Upper lobe of left lung (tissue), 6 donors: ENCODE measurements at regions not wholly inside any gene's neighbourhood (a gene's known extent, or its start where the extent isn't known, plus 50 kb on each side); places are given as distances from the start of the nearest gene placed in this dataset.

ENCODE experiments used
- ATAC-seq, 2 donors: fragments of 200-7000 bp; cut with Tn5 transposase; one replicate each; pipeline ENCODE4 v1.9.1; 2022; ENCODE audit warnings: mild to moderate bottlenecking in 2 of 2, moderate library complexity in 2 of 2; ENCODE audit not compliant: low FRiP score in 2 of 2
- DNase-seq, 2 donors: peaks; one replicate each; pipeline ENCODE4 v3.0.0-alpha.2; 2019 to 2020
- H3K27ac ChIP-seq, 4 donors: fragments of 200-600 bp; sonication (generic); one replicate each; pipeline ENCODE4 v1.5.1; 2016 to 2019
- H3K27me3 ChIP-seq, 4 donors: fragments of 200-600 bp; sonication (generic); one replicate each; pipeline ENCODE4 v1.5.1; 2017 to 2019
- H3K36me3 ChIP-seq, 4 donors: fragments of 200-600 bp; sonication (generic); one replicate each; pipeline ENCODE4 v1.5.1; 2016 to 2019
- H3K4me1 ChIP-seq, 4 donors: fragments of 200-600 bp; sonication (generic); one replicate each; pipeline ENCODE4 v1.5.1; 2018 to 2019
- H3K4me3 ChIP-seq, 4 donors: fragments of 200-600 bp; sonication (generic); one replicate each; pipeline ENCODE4 v1.5.1; 2017 to 2019; ENCODE audit warnings: mild to moderate bottlenecking in 2 of 4, moderate library complexity in 1 of 4
- H3K9me3 ChIP-seq, 4 donors: fragments of 200-600 bp; sonication (generic); one replicate each; pipeline ENCODE4 v1.5.1; 2018 to 2019
- EP300 ChIP-seq, 4 donors: sonication (generic); formaldehyde crosslinking; IDR thresholded peaks; one replicate each; pipeline ENCODE4 v1.5.1; 2017; ENCODE audit warnings: antibody characterized with exemption in 4 of 4, control low read depth in 2 of 4
- POLR2A ChIP-seq, 4 donors: fragments of 450-650 bp; IDR thresholded peaks; one replicate each; pipeline ENCODE4 v1.5.1; 2016 to 2017; ENCODE audit warnings: antibody characterized with exemption in 4 of 4, mild to moderate bottlenecking in 2 of 4
- POLR2AphosphoS5 ChIP-seq, 2 donors: sonication (generic); formaldehyde crosslinking; IDR thresholded peaks; one replicate each; pipeline ENCODE4 v1.5.1; 2017; ENCODE audit warnings: antibody characterized with exemption in 2 of 2
- WGBS, 2 donors: methylation state at CpG; one replicate each; pipeline ENCODE4 v1.1.5; 2017 to 2018; 5-methylcytosine and 5-hydroxymethylcytosine counted together
- TF ChIP-seq, protein P1 (sequence below), 6 experiments: fragments of 450-650 bp in 4 of 6; fragments of 200-600 bp in 2 of 6; sonication (generic) in 2 of 6; IDR thresholded peaks; one replicate each; pipeline ENCODE4 v1.5.1; 2016 to 2019; ENCODE audit warnings: antibody characterized with exemption in 6 of 6
- donor health status: DM: no; HTN: no; CAD: no; lungs with moderate emphysema.
- donor health status: DM: no; HTN: yes; CAD: no; lungs with severe emphysema.

DNA sequence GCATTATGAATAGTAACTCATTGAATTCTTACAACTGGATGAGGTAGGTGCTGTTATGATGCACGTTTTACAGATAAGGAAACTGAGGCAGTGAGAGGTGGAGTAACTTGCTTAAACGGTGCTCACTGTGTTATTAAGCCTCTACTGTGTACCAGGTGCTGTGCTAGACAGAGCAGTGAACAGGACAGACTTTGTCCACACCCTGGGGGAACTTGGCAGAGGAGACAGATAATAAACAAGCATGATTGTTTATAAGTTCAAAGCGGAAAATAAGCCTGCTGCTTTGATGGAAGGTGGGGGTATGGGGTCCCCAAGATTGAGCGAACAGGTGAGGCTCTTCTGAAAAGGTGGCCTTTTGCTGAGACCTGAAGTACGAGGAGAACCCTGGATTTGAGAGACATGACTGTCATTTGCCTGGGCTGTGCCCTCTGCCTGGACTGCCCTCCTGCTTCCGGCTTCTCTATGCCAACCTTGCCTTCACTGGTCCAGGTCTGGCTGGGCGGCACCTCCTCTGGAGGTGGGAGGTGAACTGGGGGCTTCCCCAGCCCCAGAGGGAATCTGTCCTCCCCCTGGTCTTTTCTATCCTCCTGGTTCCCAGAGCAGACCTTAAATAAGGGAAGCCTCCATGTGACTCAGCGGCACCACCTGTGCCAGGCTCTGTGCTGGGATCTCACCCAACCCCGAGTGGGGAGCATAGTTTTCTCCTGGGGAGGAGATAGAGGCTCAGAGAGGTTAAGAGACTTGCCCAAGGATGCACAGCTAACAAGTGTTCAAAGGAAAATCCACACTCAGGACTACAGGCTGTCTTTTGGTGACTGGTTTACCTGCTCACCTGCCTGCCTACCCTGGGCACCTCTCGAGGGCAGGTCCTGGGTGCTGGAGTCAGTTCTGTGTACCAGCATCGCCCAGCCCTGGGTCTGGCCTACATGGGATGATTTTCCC lies 59.1 kb downstream of the CEBPB start:
- peaks cover 0 to 3% (median 0%) of the 10 kb centered on the region in 4 donors for H3K4me1 ChIP-seq
- ATAC-seq (no peak), DNase-seq (no peak)
- H3K36me3 ChIP-seq: no peaks in the 10 kb centered on the region
- H3K4me3 ChIP-seq: no peak overlapping the region
- TF ChIP-seq EP300 (IDR thresholded peaks at IDR 0.05) (no peak), POLR2AphosphoS5 (IDR thresholded peaks at IDR 0.05) (no peak), POLR2A (IDR thresholded peaks at IDR 0.05) (no peak)
- TF ChIP-seq, protein P1, sequence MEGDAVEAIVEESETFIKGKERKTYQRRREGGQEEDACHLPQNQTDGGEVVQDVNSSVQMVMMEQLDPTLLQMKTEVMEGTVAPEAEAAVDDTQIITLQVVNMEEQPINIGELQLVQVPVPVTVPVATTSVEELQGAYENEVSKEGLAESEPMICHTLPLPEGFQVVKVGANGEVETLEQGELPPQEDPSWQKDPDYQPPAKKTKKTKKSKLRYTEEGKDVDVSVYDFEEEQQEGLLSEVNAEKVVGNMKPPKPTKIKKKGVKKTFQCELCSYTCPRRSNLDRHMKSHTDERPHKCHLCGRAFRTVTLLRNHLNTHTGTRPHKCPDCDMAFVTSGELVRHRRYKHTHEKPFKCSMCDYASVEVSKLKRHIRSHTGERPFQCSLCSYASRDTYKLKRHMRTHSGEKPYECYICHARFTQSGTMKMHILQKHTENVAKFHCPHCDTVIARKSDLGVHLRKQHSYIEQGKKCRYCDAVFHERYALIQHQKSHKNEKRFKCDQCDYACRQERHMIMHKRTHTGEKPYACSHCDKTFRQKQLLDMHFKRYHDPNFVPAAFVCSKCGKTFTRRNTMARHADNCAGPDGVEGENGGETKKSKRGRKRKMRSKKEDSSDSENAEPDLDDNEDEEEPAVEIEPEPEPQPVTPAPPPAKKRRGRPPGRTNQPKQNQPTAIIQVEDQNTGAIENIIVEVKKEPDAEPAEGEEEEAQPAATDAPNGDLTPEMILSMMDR (IDR thresholded peaks at IDR 0.05): no peak
- no peaks in the 10 kb centered on the region for H3K27me3 ChIP-seq
- WGBS, 2 donors: 70 to 80% methylated on average over 8 to 11 of the region's 11 CpGs
- H3K9me3 ChIP-seq: no peaks in the 10 kb centered on the region
- H3K27ac ChIP-seq: no peak overlapping the region

DNA sequence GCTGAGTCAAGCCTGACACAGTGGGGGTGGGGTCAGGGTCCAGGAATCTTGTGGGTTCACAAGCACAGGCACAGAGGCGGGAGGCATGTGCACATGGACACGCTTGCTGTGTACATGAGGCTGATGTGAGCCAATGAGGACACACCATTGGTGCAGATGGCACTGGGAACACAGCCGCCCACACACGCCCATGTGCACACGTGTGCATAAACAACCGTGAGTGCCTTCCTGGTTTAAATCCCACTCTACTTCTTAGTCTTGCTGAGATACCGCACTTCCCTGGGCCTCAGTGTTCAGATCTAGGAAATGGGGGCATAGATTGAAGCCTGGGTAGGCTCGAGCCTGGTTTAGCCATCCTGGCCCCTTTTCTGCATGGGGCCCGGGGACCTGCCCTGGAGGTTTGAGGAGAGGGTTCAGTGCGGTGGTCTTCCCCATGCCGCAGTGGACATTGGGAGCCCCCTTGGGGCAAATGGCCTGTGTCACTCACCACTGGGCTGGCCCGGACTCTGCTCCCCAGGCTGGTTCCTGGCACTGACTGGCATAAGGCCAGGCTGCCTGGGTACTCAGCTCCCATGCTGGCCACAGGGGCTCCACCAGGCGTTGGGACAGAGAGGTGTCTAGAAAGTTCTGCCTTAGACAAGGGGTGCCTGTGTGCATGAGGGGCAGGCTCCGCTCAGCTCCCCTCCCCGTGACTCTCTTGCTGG lies 60.2 kb downstream of the CEBPB start:
- H3K27ac ChIP-seq: no peak overlapping the region
- TF ChIP-seq POLR2AphosphoS5 (IDR thresholded peaks at IDR 0.05): no peak
- TF ChIP-seq EP300 (IDR thresholded peaks at IDR 0.05): no peak
- TF ChIP-seq, protein P1 (IDR thresholded peaks at IDR 0.05): no peak
- TF ChIP-seq POLR2A (IDR thresholded peaks at IDR 0.05): no peak
- no peak for DNase-seq
- no peak for ATAC-seq
- peaks cover 0 to 3% (median 0%) of the 10 kb centered on the region in 4 donors for H3K4me1 ChIP-seq
- no peaks in the 10 kb centered on the region for H3K36me3 ChIP-seq
- H3K4me3 ChIP-seq: no peak overlapping the region
- H3K27me3 ChIP-seq: no peaks in the 10 kb centered on the region
- no peaks in the 10 kb centered on the region for H3K9me3 ChIP-seq
- WGBS, 2 donors: 90 to 96% methylated on average over 2 to 15 of the region's 15 CpGs

DNA sequence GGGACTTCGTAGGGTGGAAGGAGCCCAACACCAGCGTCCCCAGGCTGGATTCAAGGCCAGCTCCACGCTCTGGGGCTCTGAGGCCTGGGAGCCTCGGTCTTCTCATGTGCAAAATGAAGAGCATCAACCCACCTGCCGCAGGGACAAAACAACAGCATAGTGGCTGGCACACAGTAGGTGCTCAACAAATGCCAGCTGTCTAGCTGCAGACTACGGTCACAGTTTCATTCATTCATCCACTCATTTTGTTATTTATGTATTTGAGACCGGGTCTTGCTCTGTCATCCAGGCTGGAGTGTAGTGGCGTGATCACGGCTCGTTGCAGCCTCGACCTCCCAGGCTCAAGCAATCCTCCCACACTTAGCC lies 60.7 kb downstream of the CEBPB start:
- H3K4me1 ChIP-seq: peaks cover 0 to 3% (median 0%) of the 10 kb centered on the region in 4 donors
- no peak for TF ChIP-seq EP300 (IDR thresholded peaks at IDR 0.05)
- TF ChIP-seq, protein P1 (IDR thresholded peaks at IDR 0.05): no peak
- no peak for TF ChIP-seq POLR2AphosphoS5 (IDR thresholded peaks at IDR 0.05)
- no peak for TF ChIP-seq POLR2A (IDR thresholded peaks at IDR 0.05)

DNA sequence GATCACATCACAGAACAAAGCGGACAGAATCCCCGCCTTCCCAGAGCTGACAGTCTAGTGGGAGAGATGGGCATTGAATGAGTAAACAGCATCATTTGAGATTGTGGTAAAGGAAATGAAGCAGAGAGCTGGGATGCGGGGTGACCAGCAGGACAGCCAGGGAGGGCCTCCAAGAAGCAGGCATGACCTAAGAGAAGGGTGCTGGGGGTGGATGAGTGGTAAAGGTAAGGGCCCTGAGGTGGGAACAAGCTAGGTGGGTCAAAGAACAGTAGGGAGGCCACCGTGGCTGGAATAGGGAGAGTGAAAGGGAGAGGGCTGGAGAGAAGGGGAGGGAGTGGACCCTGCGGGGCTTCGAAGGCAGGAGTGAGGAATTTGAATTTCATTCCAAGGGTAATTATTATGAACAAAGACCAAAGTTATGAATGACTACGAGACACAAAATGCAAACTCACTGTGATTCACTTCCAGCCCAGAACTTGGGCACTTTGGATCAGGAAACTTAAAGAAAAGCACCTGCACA lies 61.4 kb downstream of the CEBPB start:
- Histone ChIP-seq H3K4me3 (no peak overlapping the region), H3K27me3 (no peaks in the 10 kb centered on the region), H3K27ac (peak overlapping the region in 1 of 4 donors; percentile 9), H3K36me3 (no peaks in the 10 kb centered on the region), H3K4me1 (peaks cover 0 to 3% (median 0%) of the 10 kb centered on the region in 4 donors), H3K9me3 (no peaks in the 10 kb centered on the region)
- ATAC-seq (no peak), DNase-seq (no peak)
- 64 to 85% methylated on average over 7 of the region's 7 CpGs for WGBS, 2 donors
- TF ChIP-seq POLR2AphosphoS5 (IDR thresholded peaks at IDR 0.05) (no peak), POLR2A (IDR thresholded peaks at IDR 0.05) (no peak), EP300 (IDR thresholded peaks at IDR 0.05) (no peak)
- TF ChIP-seq, protein P1 (IDR thresholded peaks at IDR 0.05): no peak

More for the DNA sequence above, 60.7 kb downstream of the CEBPB start:
- Histone ChIP-seq H3K27me3 (no peaks in the 10 kb centered on the region), H3K9me3 (no peaks in the 10 kb centered on the region), H3K27ac (no peak overlapping the region), H3K4me3 (no peak overlapping the region), H3K36me3 (no peaks in the 10 kb centered on the region)
- DNase-seq (no peak), ATAC-seq (no peak)
- WGBS, 2 donors: 90 to 98% methylated on average over 7 to 11 of the region's 11 CpGs
